GM19395 (cell line): ENCODE measurements at regions not wholly inside any gene's neighbourhood (a gene's known extent, or its start where the extent isn't known, plus 50 kb on each side); places are given as distances from the start of the nearest gene placed in this dataset.
"Not testable (repeated sequence)": the region's sequence is repeated elsewhere in the genome, so short reads cannot be mapped to it uniquely, and the experiment has no call there.

ENCODE experiments used
- ATAC-seq: cut with Tn5 transposase; IDR thresholded peaks from one replicate; pipeline ENCODE4 v1.9.1; 2021; ENCODE audit warnings: mild to moderate bottlenecking, moderate library complexity; ENCODE audit not compliant: unreplicated experiment

GRCh38 chr7:52616552-52616951, 418.9 kb upstream of the POM121L12 start:
- ATAC-seq: no peak

GRCh38 chr7:52615021-52615695, 420.3 kb upstream of the POM121L12 start:
- ATAC-seq: no peak

GRCh38 chr7:52609511-52609910, 425.9 kb upstream of the POM121L12 start:
- ATAC-seq: no peak

- ATAC-seq: no peak
These were observed 442.7 kb upstream of the POM121L12 start for GRCh38 chr7:52592698-52593097.

- no peak for ATAC-seq
These were observed 448.7 kb upstream of the POM121L12 start for GRCh38 chr7:52586704-52587103.

GRCh38 chr7:52584041-52584440, 451.4 kb upstream of the POM121L12 start:
- no peak for ATAC-seq

GRCh38 chr7:52573141-52573540, 462.3 kb upstream of the POM121L12 start:
- ATAC-seq: not testable (repeated sequence)

GRCh38 chr7:52571026-52571425, 464.4 kb upstream of the POM121L12 start:
- no peak for ATAC-seq

GRCh38 chr7:52569151-52569550, 466.3 kb upstream of the POM121L12 start:
- no peak for ATAC-seq

- ATAC-seq: no peak
These were observed 469.5 kb upstream of the POM121L12 start for GRCh38 chr7:52565974-52566373.

- ATAC-seq: no peak
These were observed 479.6 kb upstream of the POM121L12 start for GRCh38 chr7:52555805-52556204.

GRCh38 chr7:52547308-52547910, 488.0 kb upstream of the POM121L12 start:
- no peak for ATAC-seq

GRCh38 chr7:52541198-52541765, 494.2 kb upstream of the POM121L12 start:
- not testable (repeated sequence) for ATAC-seq

- ATAC-seq: no peak
These were observed 495.4 kb upstream of the POM121L12 start for GRCh38 chr7:52540041-52540440.

GRCh38 chr7:52539414-52539813, 496.0 kb upstream of the POM121L12 start:
- ATAC-seq: no peak

GRCh38 chr7:52537051-52537450, 498.4 kb upstream of the POM121L12 start:
- ATAC-seq: no peak

GRCh38 chr7:52525772-52526341, 509.6 kb upstream of the POM121L12 start:
- ATAC-seq: no peak

- no peak for ATAC-seq
These were observed 516.6 kb upstream of the POM121L12 start for GRCh38 chr7:52518869-52519268.

GRCh38 chr7:52512656-52513055, 522.8 kb upstream of the POM121L12 start:
- no peak for ATAC-seq

GRCh38 chr7:52507546-52508255, 527.7 kb upstream of the POM121L12 start:
- ATAC-seq: no peak

- ATAC-seq: no peak
These were observed 529.1 kb upstream of the POM121L12 start for GRCh38 chr7:52506325-52506724.
